ENCODE measurements at regions not wholly inside any gene's neighbourhood (a gene's known extent, or its start where the extent isn't known, plus 50 kb on each side); places are given as distances from the start of the nearest gene placed in this dataset.

GRCh38 chrX:109795682-109796081 lies 62.6 kb upstream of the ACSL4 start:
- no peak for TF ChIP-seq TAF1 (IDR thresholded peaks at IDR 0.05; ENCODE audit: borderline replicate concordance, low read depth, low read length)
- TF ChIP-seq POLR2A (IDR thresholded peaks at IDR 0.05; ENCODE audit: low read depth, low read length): no peak

Data from GM12892 (cell line).